DOHH2 (cell line): ENCODE measurements at regions not wholly inside any gene's neighbourhood (a gene's known extent, or its start where the extent isn't known, plus 50 kb on each side); places are given as distances from the start of the nearest gene placed in this dataset.
"Not testable (repeated sequence)": the region's sequence is repeated elsewhere in the genome, so short reads cannot be mapped to it uniquely, and the experiment has no call there.

Experiments used
- H3F3A ChIP-seq: fragments of 200-600 bp; sonication (generic), shearing (Covaris generic); 2 replicates; pipeline ENCODE4 v1.6.0; 2016; ENCODE audit warnings: antibody characterized with exemption, mild to moderate bottlenecking; ENCODE audit not compliant: control insufficient read depth, insufficient read depth
- H3K27ac ChIP-seq: fragments of 200-600 bp; sonication (generic); 2 replicates; pipeline ENCODE4 v1.5.1; 2014; ENCODE audit warnings: low read depth, mild to moderate bottlenecking, low read length, moderate library complexity
- H3K27me3 ChIP-seq: fragments of 200-600 bp; sonication (generic); 2 replicates; pipeline ENCODE4 v1.6.1; 2014; ENCODE audit warnings: mild to moderate bottlenecking, low read length, mixed read lengths; ENCODE audit not compliant: control insufficient read depth
- H3K36me3 ChIP-seq: fragments of 200-600 bp; sonication (generic); 2 replicates; pipeline ENCODE4 v1.6.1; 2014; ENCODE audit warnings: mild to moderate bottlenecking, low read length, moderate library complexity, mixed read lengths; ENCODE audit not compliant: control insufficient read depth
- H3K4me1 ChIP-seq: fragments of 200-600 bp; sonication (generic); 2 replicates; pipeline ENCODE4 v1.6.1; 2014; ENCODE audit warnings: mild to moderate bottlenecking, low read length, mixed read lengths; ENCODE audit not compliant: control insufficient read depth
- H3K4me2 ChIP-seq: fragments of 200-600 bp; sonication (generic); 2 replicates; pipeline ENCODE4 v1.6.0; 2014; ENCODE audit warnings: mild to moderate bottlenecking, low read length, moderate library complexity
- H3K4me3 ChIP-seq: fragments of 200-600 bp; sonication (generic); 2 replicates; pipeline ENCODE4 v1.5.1; 2014; ENCODE audit warnings: mild to moderate bottlenecking, low read length, mixed read lengths
- H3K79me2 ChIP-seq: fragments of 200-600 bp; sonication (generic); 2 replicates; pipeline ENCODE4 v1.6.1; 2014; ENCODE audit warnings: mild to moderate bottlenecking, low read length, mixed read lengths; ENCODE audit not compliant: control insufficient read depth
- H3K9me2 ChIP-seq: fragments of 200-600 bp; sonication (generic); replicated peaks from 2 replicates; pipeline ENCODE4 v1.6.1; 2014; ENCODE audit warnings: mild to moderate bottlenecking, low read length, mixed read lengths; ENCODE audit not compliant: control insufficient read depth
- H3K9me3 ChIP-seq: fragments of 200-600 bp; sonication (generic); 2 replicates; pipeline ENCODE4 v1.6.1; 2014; ENCODE audit warnings: antibody characterized with exemption, low read length, mixed read lengths; ENCODE audit not compliant: control insufficient read depth, insufficient read depth
- H4K20me1 ChIP-seq: fragments of 200-600 bp; sonication (generic); 2 replicates; pipeline ENCODE4 v1.6.0; 2014; ENCODE audit warnings: low read depth, mild to moderate bottlenecking, antibody characterized with exemption, low read length, moderate library complexity; ENCODE audit not compliant: control insufficient read depth, insufficient read depth
- EZH2phosphoT487 ChIP-seq: fragments of 200-600 bp; sonication (generic); IDR thresholded peaks from 2 replicates; pipeline ENCODE4 v1.6.1; 2017; ENCODE audit warnings: borderline replicate concordance, mild to moderate bottlenecking, antibody characterized with exemption, low read length, moderate library complexity, mixed read lengths
- TF ChIP-seq, protein P1 (sequence below): fragments of 200-600 bp; sonication (generic); IDR thresholded peaks from one replicate; pipeline ENCODE4 v1.5.1; 2014; ENCODE audit warnings: antibody characterized with exemption, mild to moderate bottlenecking, low read depth, low read length; ENCODE audit not compliant: poor library complexity, severe bottlenecking

DNA sequence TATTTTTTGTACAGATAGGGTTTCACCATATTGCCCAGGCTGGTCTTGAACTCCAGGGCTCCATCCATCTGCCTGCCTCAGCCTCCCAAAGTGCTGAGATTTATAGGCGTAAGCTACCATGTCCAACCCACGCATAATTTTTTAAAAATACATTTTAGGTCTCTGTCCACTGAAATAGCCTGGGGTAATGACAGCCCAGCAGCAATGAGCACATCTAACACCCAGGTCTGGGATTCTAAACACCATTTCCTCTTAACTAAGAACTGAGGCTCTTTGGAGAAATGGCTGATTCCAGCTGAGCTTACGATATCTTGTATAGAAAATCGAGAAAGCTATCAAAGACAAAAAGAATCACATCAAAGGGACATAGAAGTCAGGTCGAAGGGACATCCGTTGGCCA lies 245.3 kb downstream of the PARN start:
- H3K79me2 ChIP-seq, result no peaks in the 10 kb centered on the region
- H3K9me2 ChIP-seq, result no peaks in the 10 kb centered on the region

DNA sequence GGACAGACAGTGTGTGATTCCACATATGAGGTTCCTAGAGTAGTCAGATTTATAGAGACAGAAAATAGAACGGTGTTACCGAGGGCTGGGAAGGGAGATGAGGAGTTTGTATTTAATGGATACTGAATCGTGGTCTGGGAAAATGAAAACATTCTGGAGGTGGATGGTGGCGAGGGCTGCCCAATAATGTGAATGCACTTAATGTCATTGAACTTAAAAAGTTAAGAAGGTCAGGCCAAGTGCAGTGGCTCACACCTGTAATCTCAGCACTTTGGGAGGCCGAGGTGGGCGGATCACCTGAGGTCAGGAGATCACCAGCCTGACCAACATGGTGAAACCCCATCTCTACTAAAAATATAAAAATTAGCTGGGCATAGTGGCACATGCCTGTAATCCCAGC lies 246.2 kb downstream of the PARN start:
- H3K79me2 ChIP-seq, H3K4me3 ChIP-seq, H4K20me1 ChIP-seq, H3F3A ChIP-seq, H3K27me3 ChIP-seq, H3K4me1 ChIP-seq, H3K9me2 ChIP-seq, H3K27ac ChIP-seq, H3K4me2 ChIP-seq, H3K9me3 ChIP-seq, H3K36me3 ChIP-seq: not testable (repeated sequence)

More for the DNA sequence above, 245.3 kb downstream of the PARN start:
- Histone ChIP-seq H3F3A (no peaks in the 10 kb centered on the region), H3K4me2 (no peak overlapping the region), H3K27ac (no peak overlapping the region), H3K27me3 (no peaks in the 10 kb centered on the region), H3K4me1 (no peaks in the 10 kb centered on the region), H4K20me1 (no peaks in the 10 kb centered on the region), H3K9me3 (no peaks in the 10 kb centered on the region), H3K4me3 (no peak overlapping the region), H3K36me3 (no peaks in the 10 kb centered on the region)
- TF ChIP-seq EZH2phosphoT487, result no peak
- TF ChIP-seq, protein P1, sequence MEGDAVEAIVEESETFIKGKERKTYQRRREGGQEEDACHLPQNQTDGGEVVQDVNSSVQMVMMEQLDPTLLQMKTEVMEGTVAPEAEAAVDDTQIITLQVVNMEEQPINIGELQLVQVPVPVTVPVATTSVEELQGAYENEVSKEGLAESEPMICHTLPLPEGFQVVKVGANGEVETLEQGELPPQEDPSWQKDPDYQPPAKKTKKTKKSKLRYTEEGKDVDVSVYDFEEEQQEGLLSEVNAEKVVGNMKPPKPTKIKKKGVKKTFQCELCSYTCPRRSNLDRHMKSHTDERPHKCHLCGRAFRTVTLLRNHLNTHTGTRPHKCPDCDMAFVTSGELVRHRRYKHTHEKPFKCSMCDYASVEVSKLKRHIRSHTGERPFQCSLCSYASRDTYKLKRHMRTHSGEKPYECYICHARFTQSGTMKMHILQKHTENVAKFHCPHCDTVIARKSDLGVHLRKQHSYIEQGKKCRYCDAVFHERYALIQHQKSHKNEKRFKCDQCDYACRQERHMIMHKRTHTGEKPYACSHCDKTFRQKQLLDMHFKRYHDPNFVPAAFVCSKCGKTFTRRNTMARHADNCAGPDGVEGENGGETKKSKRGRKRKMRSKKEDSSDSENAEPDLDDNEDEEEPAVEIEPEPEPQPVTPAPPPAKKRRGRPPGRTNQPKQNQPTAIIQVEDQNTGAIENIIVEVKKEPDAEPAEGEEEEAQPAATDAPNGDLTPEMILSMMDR, result no peak

DNA sequence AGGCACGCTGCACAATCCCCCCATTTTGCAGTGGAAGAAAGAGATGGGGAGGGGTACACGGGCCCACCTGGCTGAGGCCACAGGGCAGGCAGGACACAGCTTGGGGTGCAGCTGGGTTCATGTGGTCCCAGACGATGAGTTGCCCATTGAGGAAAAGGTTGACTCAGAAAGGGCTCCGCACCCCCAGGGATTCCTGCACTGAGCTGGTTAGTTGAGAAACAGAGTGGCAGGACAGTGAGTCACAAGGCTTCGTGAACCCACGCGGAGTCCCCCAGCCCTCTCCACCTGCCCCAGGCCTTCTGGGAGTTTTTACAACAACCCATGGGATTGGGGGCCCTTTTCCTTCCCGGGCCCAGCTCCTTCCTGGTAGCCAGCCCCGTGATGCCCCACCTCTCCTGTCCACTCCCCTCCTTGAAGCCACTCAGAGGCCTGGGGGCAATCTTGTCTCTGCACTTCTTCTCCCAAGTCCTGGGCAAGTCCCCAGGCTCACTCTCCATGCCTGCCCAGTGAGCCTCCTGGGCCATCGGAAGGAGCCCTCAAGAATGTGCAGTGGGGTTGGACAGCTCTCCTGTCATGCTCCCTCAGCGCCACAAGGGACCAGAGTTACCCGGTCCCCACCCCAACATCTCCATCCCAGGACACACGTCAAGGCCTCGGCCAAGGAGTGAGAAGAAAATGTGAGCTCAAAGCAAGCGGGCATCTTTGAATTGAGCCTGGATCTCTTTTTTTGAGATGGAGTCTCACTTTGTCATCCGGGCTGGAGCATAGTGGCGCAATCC lies 251.2 kb downstream of the PARN start:
- Histone ChIP-seq H3F3A (no peaks in the 10 kb centered on the region), H4K20me1 (no peaks in the 10 kb centered on the region), H3K9me3 (no peaks in the 10 kb centered on the region), H3K9me2 (no peaks in the 10 kb centered on the region), H3K36me3 (no peaks in the 10 kb centered on the region), H3K4me2 (no peak overlapping the region), H3K27ac (no peak overlapping the region), H3K27me3 (no peaks in the 10 kb centered on the region), H3K4me3 (no peak overlapping the region), H3K4me1 (peaks cover 8% of the 10 kb centered on the region), H3K79me2 (no peaks in the 10 kb centered on the region)
- TF ChIP-seq, protein P1, result no peak
- TF ChIP-seq EZH2phosphoT487, result no peak

DNA sequence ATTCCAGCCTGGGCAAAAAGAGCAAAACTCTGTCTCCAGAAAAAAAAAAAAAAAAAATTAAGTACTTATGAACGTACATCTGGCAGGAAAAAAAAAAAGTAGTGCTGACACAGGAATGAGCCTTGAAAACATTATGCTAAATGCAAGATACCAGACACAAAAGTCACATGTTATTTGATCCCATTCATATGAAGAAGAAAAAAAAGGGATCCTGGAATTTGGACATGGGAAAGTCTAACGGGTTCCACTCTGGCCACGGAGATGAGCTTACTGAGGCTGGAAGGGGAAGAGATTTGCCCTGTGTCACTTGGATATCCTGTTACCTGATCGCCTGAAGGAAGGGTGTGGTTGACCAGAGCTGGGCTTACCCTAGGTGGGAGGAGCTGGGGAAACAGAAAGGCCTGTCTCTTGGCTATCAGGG lies 251.9 kb downstream of the PARN start:
- Histone ChIP-seq H3K4me1 (peaks cover 8% of the 10 kb centered on the region), H3F3A (no peaks in the 10 kb centered on the region), H3K9me3 (no peaks in the 10 kb centered on the region), H4K20me1 (no peaks in the 10 kb centered on the region), H3K9me2 (no peaks in the 10 kb centered on the region), H3K27ac (no peak overlapping the region), H3K4me2 (no peak overlapping the region), H3K4me3 (no peak overlapping the region), H3K79me2 (no peaks in the 10 kb centered on the region), H3K27me3 (no peaks in the 10 kb centered on the region), H3K36me3 (no peaks in the 10 kb centered on the region)
- TF ChIP-seq, protein P1, result no peak
- no peak for TF ChIP-seq EZH2phosphoT487
